ENCODE measurements at regions not wholly inside any gene's neighbourhood (a gene's known extent, or its start where the extent isn't known, plus 50 kb on each side); places are given as distances from the start of the nearest gene placed in this dataset.

GRCh38 chr2:228847684-228848083, 423.4 kb downstream of the PID1 start:
- H3K4me1 ChIP-seq, result no peaks in the 10 kb centered on the region
- H3K36me3 ChIP-seq (replicated peaks in 1 of 2; ENCODE audit: insufficient read depth in 1 of 2, low read depth in 2 of 2), result no peaks in the 10 kb centered on the region
- H3K27me3 ChIP-seq, result no peaks in the 10 kb centered on the region
- WGBS, 2 donors, result 37 to 45% methylated on average over 1 of the region's 1 CpG
- no peak overlapping the region for H3K4me3 ChIP-seq
- no peak for ATAC-seq
- intact Hi-C loops (cut with DNase I), result no loop called here
- no peak overlapping the region for H3K27ac ChIP-seq
- no peak for DNase-seq
- H3K9me3 ChIP-seq, result no peaks in the 10 kb centered on the region
- TF ChIP-seq CTCF (IDR thresholded peaks at IDR 0.05) (no peak), POLR2A (IDR thresholded peaks at IDR 0.05) (no peak)

DNA sequence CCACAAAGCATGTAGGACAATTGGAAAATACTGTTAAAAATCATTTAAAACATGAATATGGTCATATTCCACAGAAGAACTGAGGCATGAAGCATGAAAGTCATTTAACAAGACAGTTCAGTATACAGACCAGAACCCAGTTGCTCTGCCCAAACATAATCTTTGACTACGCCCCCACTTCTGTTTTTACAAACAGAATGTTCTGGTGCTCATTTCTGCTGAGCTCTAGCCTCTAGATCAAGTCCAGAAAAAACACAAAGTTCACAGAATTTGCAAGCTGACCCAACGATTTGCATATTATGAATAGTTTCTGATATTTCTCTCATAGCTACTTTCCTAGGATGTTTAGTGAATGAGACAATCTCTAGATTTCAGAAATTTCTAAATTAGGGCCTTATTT, 424.9 kb downstream of the PID1 start:
- 50 to 52% methylated on average over 2 of the region's 2 CpGs for WGBS, 2 donors
- intact Hi-C loops (cut with DNase I), result no loop called here
- H3K27ac ChIP-seq, result no peak overlapping the region
- no peak overlapping the region for H3K4me3 ChIP-seq
- no peaks in the 10 kb centered on the region for H3K9me3 ChIP-seq
- no peaks in the 10 kb centered on the region for H3K27me3 ChIP-seq
- H3K36me3 ChIP-seq (replicated peaks in 1 of 2; ENCODE audit: insufficient read depth in 1 of 2, low read depth in 2 of 2), result no peaks in the 10 kb centered on the region
- DNase-seq (no peak), ATAC-seq (no peak)
- TF ChIP-seq POLR2A (IDR thresholded peaks at IDR 0.05) (no peak), CTCF (IDR thresholded peaks at IDR 0.05) (no peak)
- H3K4me1 ChIP-seq, result no peaks in the 10 kb centered on the region

GRCh38 chr2:228845162-228845925, 425.7 kb downstream of the PID1 start:
- ATAC-seq (no peak), DNase-seq (no peak)
- Histone ChIP-seq H3K36me3 (replicated peaks in 1 of 2; ENCODE audit: insufficient read depth in 1 of 2, low read depth in 2 of 2) (no peaks in the 10 kb centered on the region), H3K27ac (no peak overlapping the region), H3K27me3 (no peaks in the 10 kb centered on the region), H3K9me3 (no peaks in the 10 kb centered on the region), H3K4me3 (no peak overlapping the region), H3K4me1 (no peaks in the 10 kb centered on the region)
- intact Hi-C loops (cut with DNase I), result no loop called here
- WGBS, 2 donors, result 78 to 79% methylated on average over 3 of the region's 3 CpGs
- TF ChIP-seq POLR2A (IDR thresholded peaks at IDR 0.05) (no peak), CTCF (IDR thresholded peaks at IDR 0.05) (no peak)

DNA sequence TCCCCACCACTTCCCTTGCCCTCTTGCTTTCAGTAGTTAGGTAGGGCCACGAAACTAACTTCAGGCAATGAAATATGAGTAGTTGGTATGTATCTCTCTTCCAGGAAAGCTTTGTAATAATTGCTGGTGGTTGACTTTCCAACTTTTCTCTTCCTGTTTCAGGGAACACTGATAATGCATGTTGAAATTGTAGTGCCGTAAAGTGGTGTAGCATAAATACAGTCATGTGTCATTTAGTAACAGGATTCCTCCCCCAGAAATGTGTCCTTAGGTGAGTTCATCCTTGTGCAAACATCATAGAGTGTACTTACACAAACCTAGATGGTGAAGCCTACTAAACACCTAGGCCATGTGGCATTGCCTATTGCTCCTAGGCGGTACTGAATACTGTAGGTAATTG, 429.2 kb downstream of the PID1 start:
- intact Hi-C loops (cut with DNase I), result no loop called here
- Histone ChIP-seq H3K27me3 (no peaks in the 10 kb centered on the region), H3K9me3 (no peaks in the 10 kb centered on the region), H3K4me3 (no peak overlapping the region), H3K4me1 (peaks cover 10% of the 10 kb centered on the region), H3K36me3 (replicated peaks in 1 of 2; ENCODE audit: insufficient read depth in 1 of 2, low read depth in 2 of 2) (no peaks in the 10 kb centered on the region), H3K27ac (no peak overlapping the region)
- ATAC-seq (no peak), DNase-seq (no peak)
- WGBS, 2 donors, result 74 to 78% methylated on average over 3 of the region's 3 CpGs
- TF ChIP-seq CTCF (IDR thresholded peaks at IDR 0.05), result no peak
- TF ChIP-seq POLR2A (IDR thresholded peaks at IDR 0.05), result no peak

DNA sequence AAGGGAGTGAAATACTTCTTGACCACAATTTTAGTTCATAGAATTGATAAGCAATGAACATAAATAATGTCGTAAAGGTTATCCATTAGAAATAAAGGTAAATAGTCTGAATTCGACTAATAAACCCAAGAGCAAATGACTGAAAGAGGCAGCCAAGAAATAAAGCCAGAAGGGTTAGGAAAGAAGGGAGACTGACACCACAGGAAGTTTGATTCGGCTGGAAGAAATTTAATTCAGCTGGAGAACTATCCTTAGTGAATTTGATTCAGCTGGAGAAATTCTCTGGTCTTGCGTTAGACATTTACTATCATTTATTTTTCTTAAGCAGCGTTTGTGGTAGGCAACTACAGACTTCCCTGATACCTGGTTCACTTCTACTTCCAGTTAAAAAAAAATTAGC, 429.6 kb downstream of the PID1 start:
- intact Hi-C loops (cut with DNase I), result no loop called here
- WGBS, 2 donors, result 61 to 67% methylated on average over 5 of the region's 5 CpGs
- Histone ChIP-seq H3K4me1 (peaks cover 10% of the 10 kb centered on the region), H3K27me3 (no peaks in the 10 kb centered on the region), H3K9me3 (no peaks in the 10 kb centered on the region), H3K36me3 (replicated peaks in 1 of 2; ENCODE audit: insufficient read depth in 1 of 2, low read depth in 2 of 2) (no peaks in the 10 kb centered on the region), H3K27ac (no peak overlapping the region), H3K4me3 (no peak overlapping the region)
- DNase-seq (no peak), ATAC-seq (no peak)
- TF ChIP-seq CTCF (IDR thresholded peaks at IDR 0.05) (no peak), POLR2A (IDR thresholded peaks at IDR 0.05) (no peak)

All from body of pancreas (tissue), 4 donors.